ENCODE measurements at regions not wholly inside any gene's neighbourhood (a gene's known extent, or its start where the extent isn't known, plus 50 kb on each side); places are given as distances from the start of the nearest gene placed in this dataset.

DNA sequence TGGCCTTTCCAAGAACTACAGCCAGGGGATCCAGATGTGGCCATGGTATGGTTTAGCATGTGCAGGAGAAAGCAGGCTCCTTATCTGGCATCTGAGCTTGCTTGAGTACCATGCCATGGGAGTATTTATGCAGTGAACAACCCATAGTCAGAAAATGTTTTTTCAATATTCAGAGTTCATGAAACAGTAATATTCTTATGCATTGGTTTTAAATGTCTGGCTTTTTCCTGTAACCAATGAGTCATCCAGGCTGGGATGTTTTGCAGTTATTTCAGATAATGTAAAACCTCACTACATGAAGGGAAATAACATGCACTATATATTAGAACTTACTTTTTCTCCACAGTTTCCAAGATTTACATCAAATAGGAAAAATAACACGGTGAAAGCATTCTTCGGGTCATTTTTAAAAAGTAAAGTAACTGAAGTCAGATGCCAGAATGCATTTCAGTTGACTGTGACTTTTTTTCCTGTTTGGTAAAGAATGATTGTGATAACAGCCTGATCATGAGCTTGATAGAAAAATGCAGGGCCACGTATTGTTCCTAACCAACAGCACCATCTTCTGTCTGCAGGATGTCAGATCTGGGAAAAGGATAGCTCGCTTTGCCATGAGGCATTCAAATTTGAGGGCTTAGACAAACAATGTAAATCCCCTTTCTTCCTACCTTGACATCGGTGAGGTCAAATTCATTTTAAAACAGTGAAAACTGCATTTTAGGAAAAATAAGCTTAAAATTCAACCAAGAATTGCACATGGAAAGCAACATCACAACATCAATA, 152.8 kb downstream of the DSC3 start:
- H3K27me3 ChIP-seq = no peaks in the 10 kb centered on the region
- no peak overlapping the region for H3K27ac ChIP-seq
- no peak overlapping the region for H3K4me3 ChIP-seq
- H3K9me3 ChIP-seq = no peaks in the 10 kb centered on the region
- no peaks in the 10 kb centered on the region for H3K36me3 ChIP-seq
- no peak for DNase-seq
- TF ChIP-seq CTCF (IDR thresholded peaks at IDR 0.05) = no peak
- H3K4me1 ChIP-seq = no peaks in the 10 kb centered on the region
- intact Hi-C loops (cut with DNase I; ENCODE audit: low total_unique reads) = no loop called here

DNA sequence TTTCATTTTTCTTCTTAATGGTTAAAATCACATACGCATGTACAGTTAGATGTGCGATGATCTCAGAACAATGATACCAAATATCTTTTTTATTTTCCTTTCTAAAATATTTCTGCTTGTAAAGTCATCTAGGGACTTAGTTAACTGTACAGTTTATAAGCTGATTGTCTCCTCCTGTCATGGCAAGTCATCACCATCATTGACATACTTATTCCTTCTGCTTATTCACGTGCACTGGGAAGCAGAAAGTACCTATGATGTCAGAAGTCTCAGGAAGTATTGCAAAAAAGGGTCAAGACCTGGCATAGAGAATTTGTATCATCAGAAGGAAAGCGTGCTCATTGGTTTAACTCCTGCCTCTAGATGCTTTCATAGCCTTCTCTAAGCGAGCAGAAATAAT, 154.2 kb downstream of the DSC3 start:
- intact Hi-C loops (cut with DNase I; ENCODE audit: low total_unique reads) = no loop called here
- DNase-seq = no peak
- Histone ChIP-seq H3K27me3 (no peaks in the 10 kb centered on the region), H3K4me1 (no peaks in the 10 kb centered on the region), H3K4me3 (no peak overlapping the region), H3K36me3 (no peaks in the 10 kb centered on the region), H3K9me3 (no peaks in the 10 kb centered on the region), H3K27ac (no peak overlapping the region)
- TF ChIP-seq CTCF (IDR thresholded peaks at IDR 0.05) = no peak

DNA sequence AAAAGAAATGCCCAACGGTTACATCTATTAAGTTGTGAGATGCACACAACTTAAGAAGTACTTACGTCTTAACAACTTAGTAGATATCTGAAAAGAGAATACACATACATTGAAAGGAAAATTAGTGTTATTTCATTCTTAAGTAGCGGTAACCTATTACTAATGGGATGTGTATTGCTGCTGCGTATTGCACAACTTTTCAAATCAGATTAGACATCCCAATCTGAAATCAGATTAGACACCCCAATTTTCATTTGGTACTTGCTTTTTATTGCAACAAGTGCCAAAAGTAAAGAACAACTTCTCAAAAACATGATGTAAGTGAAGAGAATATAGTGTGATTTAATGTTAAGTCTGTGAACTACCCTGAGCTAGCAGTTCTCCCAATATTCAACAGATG, 155.5 kb downstream of the DSC3 start:
- Histone ChIP-seq H3K27ac (no peak overlapping the region), H3K36me3 (no peaks in the 10 kb centered on the region), H3K9me3 (no peaks in the 10 kb centered on the region), H3K27me3 (no peaks in the 10 kb centered on the region), H3K4me3 (no peak overlapping the region), H3K4me1 (no peaks in the 10 kb centered on the region)
- no peak for DNase-seq
- TF ChIP-seq CTCF (IDR thresholded peaks at IDR 0.05) = no peak
- intact Hi-C loops (cut with DNase I; ENCODE audit: low total_unique reads) = no loop called here

DNA sequence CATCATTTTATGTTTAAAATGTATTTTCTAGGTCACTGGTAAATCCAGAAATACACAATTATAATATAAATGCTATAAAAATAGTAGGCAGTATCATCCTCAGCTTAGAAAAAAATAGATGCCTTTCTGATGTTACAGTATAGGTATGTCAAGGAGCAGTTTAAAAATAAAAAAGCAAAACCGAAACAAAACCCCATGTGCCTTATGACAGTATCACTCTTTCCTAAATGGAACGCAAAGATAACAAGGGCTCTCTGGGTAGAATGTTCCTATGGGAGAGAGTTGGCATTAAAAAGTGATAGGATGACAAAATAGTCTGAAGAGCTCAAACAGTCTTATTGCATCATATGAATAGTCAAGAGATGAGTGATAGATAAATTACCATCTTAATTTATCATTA, 172.1 kb downstream of the DSC3 start:
- Histone ChIP-seq H3K4me3 (no peak overlapping the region), H3K36me3 (no peaks in the 10 kb centered on the region), H3K27ac (no peak overlapping the region), H3K4me1 (no peaks in the 10 kb centered on the region), H3K27me3 (no peaks in the 10 kb centered on the region), H3K9me3 (no peaks in the 10 kb centered on the region)
- no peak for TF ChIP-seq CTCF (IDR thresholded peaks at IDR 0.05)
- DNase-seq = no peak
- intact Hi-C loops (cut with DNase I; ENCODE audit: low total_unique reads) = no loop called here

GRCh38 chr18:30862900-30863299, 179.6 kb downstream of the DSC3 start:
- intact Hi-C loops (cut with DNase I; ENCODE audit: low total_unique reads) = no loop called here
- Histone ChIP-seq H3K9me3 (no peaks in the 10 kb centered on the region), H3K36me3 (no peaks in the 10 kb centered on the region), H3K27me3 (no peaks in the 10 kb centered on the region), H3K4me3 (no peak overlapping the region), H3K27ac (no peak overlapping the region), H3K4me1 (no peaks in the 10 kb centered on the region)
- no peak for DNase-seq
- TF ChIP-seq CTCF (IDR thresholded peaks at IDR 0.05) = no peak

- no peak for DNase-seq
- H3K4me3 ChIP-seq = no peak overlapping the region
- no peaks in the 10 kb centered on the region for H3K4me1 ChIP-seq
- H3K27ac ChIP-seq = no peak overlapping the region
- no peak for TF ChIP-seq CTCF (IDR thresholded peaks at IDR 0.05)
- H3K27me3 ChIP-seq = no peaks in the 10 kb centered on the region
- no peaks in the 10 kb centered on the region for H3K36me3 ChIP-seq
- no peaks in the 10 kb centered on the region for H3K9me3 ChIP-seq
- intact Hi-C loops (cut with DNase I; ENCODE audit: low total_unique reads) = no loop called here
These were observed 181.8 kb downstream of the DSC3 start for GRCh38 chr18:30860741-30861140.

Data from tibial artery (tissue), 4 donors.